Stimulated activated CD4-positive, alpha-beta T cell treated with anti-CD3 and anti-CD28 coated beads, Interleukin-2, amount 100 ng/mL, for 48 hours (primary cell): ENCODE measurements at regions not wholly inside any gene's neighbourhood (a gene's known extent, or its start where the extent isn't known, plus 50 kb on each side); places are given as distances from the start of the nearest gene placed in this dataset.

Source experiments
- DNase-seq, 2 donors: peaks; one replicate each; pipeline ENCODE4 v3.0.0-alpha.2; 2020

DNA sequence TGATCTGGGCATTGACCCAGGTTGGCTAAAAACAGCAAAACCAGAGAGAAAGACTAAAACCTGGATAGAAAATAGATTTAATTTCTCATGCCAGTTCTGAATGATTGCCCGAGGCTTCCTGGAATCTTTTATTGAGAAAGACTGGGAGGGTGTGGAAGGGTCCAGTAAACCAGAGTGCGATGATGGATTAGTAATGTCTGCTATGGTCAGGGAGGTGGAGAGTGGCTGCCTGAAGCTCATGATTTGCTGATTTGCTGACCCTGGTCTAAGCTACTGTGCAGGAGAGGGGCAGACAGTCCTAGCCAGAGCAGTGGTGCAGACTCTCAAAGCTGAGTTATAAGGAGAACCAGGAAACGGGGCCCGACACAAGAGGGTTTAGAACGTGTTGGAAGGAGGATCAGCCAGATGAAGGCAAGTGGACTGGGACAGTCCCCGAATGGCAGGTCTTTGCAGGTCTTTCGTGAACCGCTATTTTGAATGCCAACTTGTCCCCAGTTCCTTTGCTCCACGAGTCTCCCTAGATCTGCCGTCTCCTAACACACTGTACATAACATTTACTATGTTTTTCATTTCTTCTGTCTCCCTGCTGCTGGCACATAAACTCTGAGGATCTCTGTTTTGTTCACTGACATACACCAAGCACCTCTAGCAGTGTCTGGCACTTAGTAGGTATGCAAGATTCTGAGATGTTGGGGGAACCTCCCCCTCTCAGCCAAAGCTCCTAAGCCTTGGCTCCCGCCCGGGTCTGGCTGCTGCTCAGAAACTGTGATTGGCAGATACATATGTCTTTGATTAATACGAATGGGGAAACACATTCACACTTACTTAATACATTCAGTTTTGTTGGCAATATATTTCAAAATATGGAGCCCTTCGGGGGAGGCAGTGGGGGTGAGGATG, 237.3 kb upstream of the TNRC6C start:
- no peak for DNase-seq

DNA sequence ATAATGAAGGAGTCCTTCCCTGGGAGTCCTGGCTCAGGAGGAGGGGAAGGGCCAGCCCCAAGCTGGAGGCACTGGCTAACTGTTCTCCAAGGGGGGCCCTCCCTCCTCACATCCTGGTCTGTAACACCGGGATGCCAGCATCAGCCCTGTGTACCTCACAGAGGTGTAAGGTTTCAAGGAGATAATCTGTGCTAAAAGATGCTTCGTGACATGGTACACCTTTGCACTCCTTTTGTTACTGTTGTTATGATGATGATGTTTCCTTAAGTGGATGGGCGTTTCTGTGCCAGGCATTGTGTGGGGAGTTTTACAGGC, 236.7 kb upstream of the TNRC6C start:
- no peak for DNase-seq

DNA sequence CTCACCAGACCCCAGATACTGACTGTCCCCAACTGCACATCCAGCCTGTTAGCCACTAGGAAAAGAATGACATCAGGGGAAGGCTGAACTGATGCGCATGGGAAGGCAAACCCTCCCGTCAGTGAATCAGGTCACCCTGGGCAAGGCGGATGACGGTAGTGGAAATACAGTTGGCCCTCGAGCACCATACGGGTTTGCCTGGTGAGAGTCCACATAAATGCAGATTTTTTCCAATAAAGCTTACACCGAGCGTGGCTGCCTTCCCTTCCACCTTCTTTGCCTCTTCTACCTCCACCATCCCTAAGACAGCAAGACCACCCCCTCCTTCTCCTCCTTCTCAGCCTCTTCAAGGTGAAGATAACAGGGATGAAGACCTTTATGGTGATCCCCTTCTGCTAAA, 236.1 kb upstream of the TNRC6C start:
- DNase-seq = no peak

DNA sequence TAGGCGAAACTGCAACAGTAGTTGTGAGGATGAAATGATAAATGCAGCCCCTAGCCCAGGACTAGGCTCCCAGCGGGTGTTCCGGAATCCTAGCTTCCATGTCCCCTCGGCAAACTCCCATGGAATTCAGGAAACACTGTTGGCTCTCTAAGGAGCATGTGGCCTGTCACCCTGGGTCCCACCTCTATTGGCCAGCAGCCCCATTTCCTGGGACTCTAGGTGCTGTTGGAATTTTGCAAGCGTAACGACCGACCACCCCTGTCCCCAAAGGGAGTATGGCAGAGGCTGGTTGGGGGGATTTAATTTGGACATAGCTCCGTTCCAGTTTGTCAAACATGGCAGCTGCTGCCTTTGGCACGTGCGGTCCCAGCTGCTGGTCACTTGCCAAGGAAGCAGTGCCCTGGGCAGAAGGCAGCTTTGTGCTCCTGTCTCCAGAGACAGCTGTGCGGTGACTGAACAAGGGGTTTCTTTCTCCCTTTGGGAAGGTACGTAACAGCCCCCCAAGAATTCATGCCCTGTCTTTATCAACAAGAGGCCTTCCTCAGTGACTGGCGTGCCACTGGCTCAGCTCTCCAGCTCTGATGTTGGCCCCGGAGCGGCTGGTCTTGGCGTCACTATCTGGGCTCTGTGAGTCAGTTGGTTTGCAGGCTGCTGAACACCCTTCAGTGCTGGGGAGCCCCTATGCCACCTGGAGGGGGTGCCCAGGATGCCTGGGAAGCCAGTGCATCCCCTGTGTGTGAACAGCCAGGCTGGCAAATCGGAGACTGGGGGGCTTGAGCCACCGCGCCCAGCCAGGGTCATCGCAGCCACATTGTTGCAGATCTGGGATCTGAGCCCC, 235.2 kb upstream of the TNRC6C start:
- no peak for DNase-seq

DNA sequence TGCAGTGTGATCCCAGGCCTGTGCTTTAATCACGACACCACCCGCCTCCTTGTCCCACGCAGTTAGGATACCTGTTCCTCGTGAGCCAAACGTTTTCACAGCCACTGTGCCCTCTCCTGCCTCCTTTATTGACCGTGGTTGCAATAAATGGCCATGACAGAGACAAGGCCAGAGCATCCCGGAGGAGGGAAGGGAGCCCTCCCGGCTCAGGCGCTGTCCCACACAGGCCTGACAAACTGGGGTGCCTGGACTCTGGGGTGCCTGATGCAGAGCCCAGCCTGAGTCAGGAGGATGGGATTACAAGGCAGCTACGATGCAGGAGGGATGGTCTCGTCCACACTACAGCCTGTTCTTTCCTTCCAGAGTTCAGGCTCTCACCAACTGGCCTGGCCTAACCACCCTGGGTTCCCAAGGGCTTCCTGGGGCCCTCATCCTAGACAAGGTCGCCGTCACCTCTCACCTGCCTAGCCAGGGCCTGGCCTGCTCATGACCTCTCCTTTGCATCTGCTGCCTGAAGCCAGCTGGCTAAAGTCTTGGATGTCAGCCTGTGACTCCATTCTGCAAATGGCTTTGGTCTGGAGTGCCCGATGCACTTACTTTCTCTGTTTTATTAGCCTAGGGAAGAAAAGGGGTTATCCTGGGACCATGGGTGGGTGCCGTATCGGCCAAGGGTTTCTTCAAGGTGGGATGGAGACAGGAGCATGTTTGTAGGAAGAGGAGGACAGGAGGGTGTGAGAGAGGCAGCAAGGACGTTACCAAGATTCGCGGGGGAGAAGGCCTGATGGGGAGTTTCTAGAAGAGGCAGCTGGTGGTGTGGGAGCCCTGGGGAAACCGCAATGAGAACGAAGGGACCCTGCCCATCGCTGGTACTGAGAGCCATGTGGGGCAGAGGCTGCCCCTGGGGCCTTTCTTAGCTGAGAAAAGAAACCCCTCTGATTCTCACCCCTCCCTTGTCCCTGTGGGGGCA, 234.3 kb upstream of the TNRC6C start:
- DNase-seq = no peak

GRCh38 chr17:77724876-77725615, 233.5 kb upstream of the TNRC6C start:
- DNase-seq = no peak

GRCh38 chr17:77725846-77726245, 232.7 kb upstream of the TNRC6C start:
- DNase-seq = no peak

GRCh38 chr17:77726549-77727006, 231.9 kb upstream of the TNRC6C start:
- no peak for DNase-seq

DNA sequence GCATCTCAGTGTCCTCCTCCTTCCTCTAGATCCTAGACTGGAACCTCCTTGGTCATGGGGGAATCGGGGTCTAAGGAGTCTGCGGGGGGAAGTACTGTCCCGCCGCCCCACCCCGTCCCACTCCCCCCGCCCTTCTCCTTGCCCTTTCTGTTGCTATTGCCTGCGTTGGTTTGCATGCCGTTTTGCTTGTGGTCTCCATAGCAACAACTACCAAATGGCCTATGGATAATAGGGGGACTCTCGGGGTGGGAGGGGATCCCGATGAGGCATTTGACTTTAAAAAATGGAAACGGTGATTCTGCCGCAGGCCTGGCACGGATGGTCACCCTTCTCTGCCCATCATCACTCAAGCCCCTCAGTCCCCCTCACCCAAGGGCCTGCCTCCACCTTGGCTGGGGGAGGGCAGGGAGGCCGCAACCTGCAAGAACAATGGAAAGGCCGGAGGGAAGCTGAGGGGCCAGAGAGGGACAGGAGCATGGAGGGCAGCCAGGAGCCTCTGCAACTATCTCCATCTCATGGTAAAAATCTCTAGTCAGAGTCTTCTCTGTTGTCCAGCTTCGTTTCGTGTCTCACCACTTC, 231.4 kb upstream of the TNRC6C start:
- DNase-seq = no peak

DNA sequence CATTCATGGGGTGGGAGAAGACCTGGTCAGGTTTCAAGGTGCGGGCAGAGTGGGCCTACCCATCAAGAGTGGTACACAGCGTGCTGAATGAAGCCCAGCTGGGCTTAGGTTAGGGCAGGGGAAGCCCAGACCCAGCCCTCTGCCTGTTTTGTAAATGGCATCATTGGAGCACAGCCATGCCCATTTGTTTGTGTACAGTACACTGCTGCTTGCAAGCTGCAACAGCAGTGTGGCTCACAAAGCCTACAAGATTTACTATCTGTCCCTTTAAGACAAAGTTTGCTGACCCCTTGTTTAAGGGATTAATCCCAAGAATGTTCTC, 230.1 kb upstream of the TNRC6C start:
- no peak for DNase-seq

DNA sequence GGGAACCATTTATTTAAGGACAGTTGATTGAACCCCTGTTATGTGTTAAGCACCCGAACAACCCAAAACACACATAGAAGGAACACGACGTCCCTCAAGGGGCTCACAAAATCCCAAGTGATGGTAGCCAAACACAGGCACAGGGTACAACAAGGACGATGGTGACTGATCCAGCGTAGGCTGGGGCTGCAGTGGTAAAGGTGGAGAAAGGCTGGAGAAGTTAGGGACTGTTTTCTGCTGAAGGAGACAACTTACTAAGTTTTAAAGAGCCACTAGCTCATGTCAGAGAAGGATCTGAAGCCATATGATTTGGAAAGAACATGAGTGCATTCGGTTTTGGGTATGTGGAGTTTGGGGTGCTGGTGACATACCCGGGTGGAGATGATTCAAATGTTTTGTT, 229.6 kb upstream of the TNRC6C start:
- no peak for DNase-seq

DNA sequence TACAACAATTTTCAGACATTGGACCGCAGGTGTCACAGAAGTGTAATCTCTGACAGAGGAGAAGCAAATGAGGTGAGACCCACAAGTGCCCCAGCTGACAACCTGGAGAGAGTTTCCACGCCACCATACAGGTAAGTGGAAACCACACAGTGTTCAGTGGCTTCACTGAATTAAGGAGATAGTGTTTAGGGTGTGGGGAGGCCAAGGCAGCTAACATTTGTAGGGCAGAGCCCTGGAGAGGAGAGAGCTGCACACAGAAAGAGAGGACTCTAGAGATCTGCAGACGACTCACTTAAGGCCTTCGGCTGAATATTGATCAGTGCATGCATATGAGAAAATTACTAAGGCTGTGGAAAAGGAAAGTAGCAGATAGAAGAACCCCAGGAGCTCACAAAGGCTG, 228.9 kb upstream of the TNRC6C start:
- no peak for DNase-seq

- no peak for DNase-seq
Observed at GRCh38 chr17:77730376-77730775, 228.1 kb upstream of the TNRC6C start.

GRCh38 chr17:77733576-77734296, 224.8 kb upstream of the TNRC6C start:
- no peak for DNase-seq

DNA sequence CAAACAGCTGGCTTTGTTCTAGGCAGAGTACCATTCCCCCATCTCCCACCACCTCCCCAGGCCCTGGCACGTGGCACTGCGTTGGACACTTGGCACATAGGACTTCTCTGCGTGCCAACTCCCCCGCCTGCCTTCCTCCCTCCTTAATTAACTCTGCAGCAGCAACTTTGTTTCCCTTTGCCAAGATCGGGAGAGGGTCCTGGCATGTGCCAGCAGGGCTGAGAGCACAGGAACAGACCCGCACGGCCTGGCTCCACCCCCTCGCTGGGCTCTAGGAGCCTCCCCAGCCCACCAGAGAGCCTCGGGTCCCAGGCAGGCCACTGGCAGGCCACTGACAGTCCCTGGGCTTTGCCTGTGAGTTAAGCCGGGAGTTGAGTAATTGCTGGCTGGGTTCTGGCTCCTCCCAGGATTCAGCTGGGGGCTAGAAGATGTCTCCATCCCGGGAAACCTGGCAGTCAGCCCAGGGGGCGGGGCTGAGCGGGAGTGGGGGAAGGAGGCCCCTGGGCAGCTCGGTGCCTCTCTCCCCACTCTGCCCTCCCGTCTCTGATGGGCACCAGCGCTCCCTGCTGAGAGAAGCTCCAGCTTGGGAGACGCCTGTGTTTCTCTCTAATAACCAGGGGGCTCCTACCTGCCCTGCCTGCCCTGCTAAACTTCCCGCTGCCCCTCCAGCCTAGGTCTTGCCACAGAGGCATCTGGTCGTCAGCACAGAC, 224.0 kb upstream of the TNRC6C start:
- no peak for DNase-seq

DNA sequence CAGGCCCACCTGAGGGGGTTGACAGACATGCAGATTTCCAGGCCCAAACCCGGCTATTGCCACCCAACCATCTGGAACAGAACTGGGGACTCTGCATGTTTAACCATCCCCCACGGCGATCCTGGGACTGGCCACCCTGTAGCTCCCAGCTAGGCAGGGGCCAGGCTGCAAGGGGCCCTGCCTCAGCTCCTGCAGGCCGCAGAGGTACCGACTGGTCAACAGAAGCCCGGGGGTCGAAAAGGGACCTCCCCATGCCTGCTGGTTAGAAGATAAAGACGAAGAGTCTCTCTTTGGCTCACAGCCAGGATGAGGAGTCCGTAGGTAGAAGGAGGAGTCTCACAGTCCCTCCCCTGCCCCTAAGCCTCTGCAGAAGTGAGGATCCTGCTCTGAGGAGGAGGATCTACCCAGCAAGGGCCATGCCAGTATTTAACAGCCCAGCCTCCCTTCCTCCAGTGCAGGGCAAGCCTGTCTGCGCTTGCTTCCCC, 223.4 kb upstream of the TNRC6C start:
- no peak for DNase-seq

GRCh38 chr17:77735566-77736198, 222.8 kb upstream of the TNRC6C start:
- no peak for DNase-seq

DNA sequence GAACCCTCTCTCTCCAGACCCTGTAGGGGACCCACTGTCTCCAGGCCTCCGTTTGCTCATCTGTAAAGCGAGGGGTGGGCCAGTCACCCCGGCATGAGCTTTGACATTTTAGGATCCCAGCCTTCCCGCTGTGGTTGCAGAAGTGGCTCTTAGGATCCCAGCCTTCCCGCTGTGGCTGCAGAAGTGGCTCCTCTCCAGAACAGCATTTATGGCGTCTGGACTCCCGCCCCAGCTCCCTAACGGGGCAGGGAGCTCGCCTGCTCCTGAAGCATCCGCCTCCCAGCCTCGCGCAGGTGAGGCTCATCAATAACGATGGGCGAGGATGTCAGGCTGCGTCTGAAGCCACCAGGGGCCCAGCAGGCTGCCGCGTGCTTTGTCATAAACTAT, 222.3 kb upstream of the TNRC6C start:
- DNase-seq = no peak

GRCh38 chr17:77736721-77737120, 221.8 kb upstream of the TNRC6C start:
- no peak for DNase-seq
